Calu3 (cell line): ENCODE measurements at regions not wholly inside any gene's neighbourhood (a gene's known extent, or its start where the extent isn't known, plus 50 kb on each side); places are given as distances from the start of the nearest gene placed in this dataset.

Experiments used
- BruUV-seq: library from RNA; stranded (reverse); fragments of 400-500 nt; replicated peaks from 2 replicates; lab custom pipeline; 2021; lab: Mats Ljungman, UMichigan
- CTCF ChIA-PET: fragments of 300-600 bp; sonication (Branson Sonifier 250); formaldehyde crosslinking; loops from one replicate; lab custom pipeline; 2022; ENCODE audit warnings: antibody characterized with exemption; lab: Charles Lee
- DNase-seq: peaks from one replicate; pipeline ENCODE4 v3.0.0; 2022
- H3K27ac Mint-ChIP-seq: one replicate; pipeline ENCODE4 v1.8.0; 2022; ENCODE audit warnings: mixed read lengths; ENCODE audit not compliant: unreplicated experiment
- H3K27me3 Mint-ChIP-seq: one replicate; pipeline ENCODE4 v1.8.0; 2022; ENCODE audit warnings: mixed read lengths; ENCODE audit not compliant: unreplicated experiment
- H3K36me3 Mint-ChIP-seq: one replicate; pipeline ENCODE4 v1.8.0; 2022; ENCODE audit warnings: mild to moderate bottlenecking, moderate library complexity, mixed read lengths; ENCODE audit not compliant: insufficient read depth, unreplicated experiment
- H3K4me1 Mint-ChIP-seq: one replicate; pipeline ENCODE4 v1.8.0; 2022; ENCODE audit warnings: mild to moderate bottlenecking, low read depth, mixed read lengths; ENCODE audit not compliant: unreplicated experiment
- H3K4me3 Mint-ChIP-seq: one replicate; pipeline ENCODE4 v1.8.0; 2022; ENCODE audit warnings: mild to moderate bottlenecking, low read depth, moderate library complexity, mixed read lengths; ENCODE audit not compliant: unreplicated experiment
- H3K9me3 Mint-ChIP-seq: one replicate; pipeline ENCODE4 v1.8.0; 2022; ENCODE audit warnings: low read depth, mixed read lengths; ENCODE audit not compliant: unreplicated experiment
- intact Hi-C: fragments of 100-400 bp; cut with micrococcal nuclease; formaldehyde crosslinking; loops from one replicate; pipeline ENCODE4 v1.10.0; 2022; ENCODE audit not compliant: unreplicated experiment
- TF ChIP-seq, protein P1 (sequence below): fragments of 200-600 bp; IDR thresholded peaks from one replicate; pipeline ENCODE4 v1.8.0; 2022; ENCODE audit warnings: antibody characterized with exemption; ENCODE audit not compliant: unreplicated experiment

DNA sequence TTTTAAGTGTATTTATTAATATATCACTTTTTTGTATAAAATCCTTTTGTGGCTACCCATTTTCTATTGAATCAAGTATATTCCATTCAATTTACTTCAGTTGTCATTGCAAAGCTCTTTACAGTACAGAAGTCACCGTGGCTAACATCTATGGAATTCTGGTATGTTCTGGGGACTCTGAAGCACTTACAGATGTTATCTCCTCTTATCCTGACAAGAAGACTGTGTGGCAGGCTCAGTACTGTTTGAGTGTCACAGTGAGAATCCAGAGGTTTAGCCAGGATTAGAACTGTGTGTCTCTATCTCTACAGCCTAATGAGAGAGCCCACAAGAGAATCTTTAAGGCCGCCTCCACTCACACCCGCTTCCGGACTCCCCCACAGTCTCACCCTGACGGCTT lies 78.2 kb upstream of the SORBS2 start:
- H3K27ac Mint-ChIP-seq = no peak overlapping the region
- H3K36me3 Mint-ChIP-seq = no peaks in the 10 kb centered on the region
- no peak overlapping the region for H3K4me3 Mint-ChIP-seq
- DNase-seq = no peak
- TF ChIP-seq, protein P1, sequence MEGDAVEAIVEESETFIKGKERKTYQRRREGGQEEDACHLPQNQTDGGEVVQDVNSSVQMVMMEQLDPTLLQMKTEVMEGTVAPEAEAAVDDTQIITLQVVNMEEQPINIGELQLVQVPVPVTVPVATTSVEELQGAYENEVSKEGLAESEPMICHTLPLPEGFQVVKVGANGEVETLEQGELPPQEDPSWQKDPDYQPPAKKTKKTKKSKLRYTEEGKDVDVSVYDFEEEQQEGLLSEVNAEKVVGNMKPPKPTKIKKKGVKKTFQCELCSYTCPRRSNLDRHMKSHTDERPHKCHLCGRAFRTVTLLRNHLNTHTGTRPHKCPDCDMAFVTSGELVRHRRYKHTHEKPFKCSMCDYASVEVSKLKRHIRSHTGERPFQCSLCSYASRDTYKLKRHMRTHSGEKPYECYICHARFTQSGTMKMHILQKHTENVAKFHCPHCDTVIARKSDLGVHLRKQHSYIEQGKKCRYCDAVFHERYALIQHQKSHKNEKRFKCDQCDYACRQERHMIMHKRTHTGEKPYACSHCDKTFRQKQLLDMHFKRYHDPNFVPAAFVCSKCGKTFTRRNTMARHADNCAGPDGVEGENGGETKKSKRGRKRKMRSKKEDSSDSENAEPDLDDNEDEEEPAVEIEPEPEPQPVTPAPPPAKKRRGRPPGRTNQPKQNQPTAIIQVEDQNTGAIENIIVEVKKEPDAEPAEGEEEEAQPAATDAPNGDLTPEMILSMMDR = no peak
- no peaks in the 10 kb centered on the region for H3K27me3 Mint-ChIP-seq
- intact Hi-C loops = loop anchor here (5.0 kb wide), 1 partner anchor 147 kb away; no protein-coding TSS in a partner anchor
- peaks cover 16% of the 10 kb centered on the region for H3K4me1 Mint-ChIP-seq
- BruUV-seq = no TSS peak
- H3K9me3 Mint-ChIP-seq = peaks cover 6% of the 10 kb centered on the region
- CTCF ChIA-PET = no interaction called here

DNA sequence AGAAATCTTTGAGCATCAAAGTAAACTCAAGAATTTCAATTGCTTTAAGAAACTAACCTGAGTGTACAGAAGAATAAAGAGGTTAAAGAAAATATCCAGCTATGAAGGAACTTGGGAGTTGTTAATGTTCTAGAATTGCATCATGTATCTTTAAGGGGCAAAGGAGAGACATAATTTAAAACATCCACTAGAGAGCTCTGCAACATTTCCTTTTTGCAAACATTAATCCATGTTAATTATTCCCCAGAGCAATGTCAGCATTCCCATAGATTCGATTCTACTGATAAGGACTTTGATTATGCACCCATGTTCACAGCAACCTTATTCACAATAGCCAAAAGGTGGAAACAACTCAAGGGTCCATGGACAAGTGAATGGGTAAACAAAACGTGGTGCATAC lies 80.2 kb upstream of the SORBS2 start:
- no peak for DNase-seq
- no peak overlapping the region for H3K4me3 Mint-ChIP-seq
- H3K27me3 Mint-ChIP-seq = no peaks in the 10 kb centered on the region
- peaks cover 23% of the 10 kb centered on the region for H3K4me1 Mint-ChIP-seq
- H3K27ac Mint-ChIP-seq = peak overlapping the region; percentile 67
- CTCF ChIA-PET = interaction anchor here (0.6 to 1.0 kb wide), 2 partner anchors 130 to 146 kb away, joined by 3 to 4 read pairs; no protein-coding TSS in a partner anchor
- intact Hi-C loops = loop anchor here (2.0 to 5.0 kb wide), 2 partner anchors 129 to 145 kb away; no protein-coding TSS in a partner anchor
- no TSS peak for BruUV-seq
- H3K9me3 Mint-ChIP-seq = peaks cover 6% of the 10 kb centered on the region
- peaks cover 4% of the 10 kb centered on the region for H3K36me3 Mint-ChIP-seq
- TF ChIP-seq, protein P1 = no peak

DNA sequence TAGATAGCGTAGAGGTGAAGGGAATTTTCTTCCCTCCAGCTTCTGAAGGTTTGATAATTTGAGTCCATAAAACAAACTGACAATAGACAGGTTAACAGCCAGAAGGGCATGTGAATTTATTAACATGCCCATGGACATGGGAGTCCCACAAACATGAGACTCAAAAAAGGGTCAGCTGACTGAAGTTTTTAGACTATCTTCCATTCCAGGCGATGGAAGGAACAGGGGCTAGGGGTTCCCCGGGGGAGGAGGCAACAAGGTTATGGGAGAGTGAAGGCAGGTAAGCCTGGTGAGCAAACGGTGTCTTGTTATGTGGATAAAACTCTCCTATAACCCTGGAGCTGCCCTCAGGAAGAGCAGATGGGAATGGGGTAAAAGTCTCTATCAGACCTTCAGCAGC lies 81.5 kb upstream of the SORBS2 start:
- CTCF ChIA-PET = no interaction called here
- H3K27ac Mint-ChIP-seq = no peak overlapping the region
- TF ChIP-seq, protein P1 = no peak
- no peaks in the 10 kb centered on the region for H3K27me3 Mint-ChIP-seq
- intact Hi-C loops = loop anchor here (2.0 to 5.0 kb wide), 2 partner anchors 127 to 144 kb away; no protein-coding TSS in a partner anchor
- H3K4me1 Mint-ChIP-seq = peaks cover 30% of the 10 kb centered on the region
- DNase-seq = no peak
- peaks cover 5% of the 10 kb centered on the region for H3K36me3 Mint-ChIP-seq
- H3K9me3 Mint-ChIP-seq = peaks cover 6% of the 10 kb centered on the region
- no TSS peak for BruUV-seq
- no peak overlapping the region for H3K4me3 Mint-ChIP-seq

DNA sequence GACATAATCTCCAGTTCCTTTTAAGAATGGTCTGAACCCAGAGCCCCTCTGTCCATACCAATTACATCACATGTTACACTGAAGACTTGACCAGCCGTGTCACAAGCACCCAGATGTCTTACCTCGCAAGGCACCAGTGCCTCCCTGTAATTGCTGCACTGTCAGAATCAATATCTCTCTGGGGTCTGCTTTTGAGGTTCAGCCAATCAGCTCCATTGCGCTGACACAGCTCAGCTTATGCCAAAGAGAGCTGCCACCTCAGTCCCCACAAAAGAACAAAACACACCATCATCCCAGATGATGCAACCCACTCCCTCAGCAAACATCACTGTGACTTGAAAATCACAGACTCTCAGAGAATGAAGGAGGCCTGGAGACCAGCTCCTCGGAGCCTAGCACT lies 82.5 kb upstream of the SORBS2 start:
- TF ChIP-seq, protein P1 = no peak
- Mint-ChIP-seq H3K9me3 (peaks cover 6% of the 10 kb centered on the region), H3K4me3 (no peak overlapping the region), H3K4me1 (peaks cover 32% of the 10 kb centered on the region), H3K27me3 (no peaks in the 10 kb centered on the region), H3K36me3 (peaks cover 5% of the 10 kb centered on the region), H3K27ac (no peak overlapping the region)
- CTCF ChIA-PET = no interaction called here
- intact Hi-C loops = loop anchor here (5.0 kb wide), 1 partner anchor 143 kb away; no protein-coding TSS in a partner anchor
- BruUV-seq = no TSS peak
- no peak for DNase-seq
